Esophagus muscularis mucosa (tissue), 4 donors: ENCODE measurements at regions not wholly inside any gene's neighbourhood (a gene's known extent, or its start where the extent isn't known, plus 50 kb on each side); places are given as distances from the start of the nearest gene placed in this dataset.

Source experiments
- DNase-seq: peaks from one replicate; pipeline ENCODE4 v3.0.0-alpha.2; 2017; ENCODE audit errors: extremely low spot score
- H3K27ac ChIP-seq, 4 donors: fragments of 200-600 bp; sonication (generic); replicated peaks in 1 of 4; 1 replicate in 3 of 4; 2 replicates in 1 of 4; pipeline ENCODE4 v1.5.1; 2016 to 2019; ENCODE audit warnings: mild to moderate bottlenecking in 1 of 4
- H3K27me3 ChIP-seq, 4 donors: fragments of 200-600 bp; sonication (generic); one replicate each; pipeline versions ENCODE4 v1.5.1 to v1.6.0; 2016 to 2019
- H3K36me3 ChIP-seq, 4 donors: fragments of 200-600 bp; sonication (generic); one replicate each; pipeline ENCODE4 v1.5.1; 2016 to 2019
- H3K4me1 ChIP-seq, 4 donors: fragments of 200-600 bp; sonication (generic); one replicate each; pipeline ENCODE4 v1.5.1; 2016 to 2019
- H3K4me3 ChIP-seq, 4 donors: fragments of 200-600 bp; sonication (generic); 1 replicate in 2 of 4; 2 replicates in 2 of 4; pipeline ENCODE4 v1.5.1; 2016 to 2019; ENCODE audit warnings: mild to moderate bottlenecking in 4 of 4, moderate library complexity in 1 of 4
- H3K9me3 ChIP-seq, 4 donors: fragments of 200-600 bp; sonication (generic); 1 replicate in 3 of 4; 2 replicates in 1 of 4; pipeline ENCODE4 v1.5.1; 2016 to 2019
- EP300 ChIP-seq: sonication (generic); formaldehyde crosslinking; IDR thresholded peaks from one replicate; pipeline ENCODE4 v1.6.1; 2017; ENCODE audit warnings: antibody characterized with exemption
- POLR2A ChIP-seq: fragments of 450-650 bp; IDR thresholded peaks from one replicate; pipeline ENCODE4 v1.6.1; 2017; ENCODE audit warnings: antibody characterized with exemption, moderate library complexity, mild to moderate bottlenecking, low read depth
- POLR2AphosphoS5 ChIP-seq, 2 donors: sonication (generic); formaldehyde crosslinking; IDR thresholded peaks; one replicate each; pipeline ENCODE4 v1.6.1; 2017; ENCODE audit warnings: antibody characterized with exemption in 2 of 2
- WGBS: methylation state at CpG from one replicate; pipeline ENCODE4 v1.1.5; 2018; 5-methylcytosine and 5-hydroxymethylcytosine counted together
- intact Hi-C: fragments of 100-400 bp; cut with DNase I; formaldehyde crosslinking; loops from one replicate; pipeline ENCODE4 v1.15.1; 2023
- TF ChIP-seq, protein P1 (sequence below), 3 experiments: fragments of 200-600 bp in 2 of 3; fragments of 450-650 bp in 1 of 3; sonication (generic) in 2 of 3; IDR thresholded peaks; one replicate each; pipeline ENCODE4 v1.5.1; 2017 to 2019; ENCODE audit warnings: antibody characterized with exemption in 3 of 3, mild to moderate bottlenecking in 2 of 3, moderate library complexity in 1 of 3

DNA sequence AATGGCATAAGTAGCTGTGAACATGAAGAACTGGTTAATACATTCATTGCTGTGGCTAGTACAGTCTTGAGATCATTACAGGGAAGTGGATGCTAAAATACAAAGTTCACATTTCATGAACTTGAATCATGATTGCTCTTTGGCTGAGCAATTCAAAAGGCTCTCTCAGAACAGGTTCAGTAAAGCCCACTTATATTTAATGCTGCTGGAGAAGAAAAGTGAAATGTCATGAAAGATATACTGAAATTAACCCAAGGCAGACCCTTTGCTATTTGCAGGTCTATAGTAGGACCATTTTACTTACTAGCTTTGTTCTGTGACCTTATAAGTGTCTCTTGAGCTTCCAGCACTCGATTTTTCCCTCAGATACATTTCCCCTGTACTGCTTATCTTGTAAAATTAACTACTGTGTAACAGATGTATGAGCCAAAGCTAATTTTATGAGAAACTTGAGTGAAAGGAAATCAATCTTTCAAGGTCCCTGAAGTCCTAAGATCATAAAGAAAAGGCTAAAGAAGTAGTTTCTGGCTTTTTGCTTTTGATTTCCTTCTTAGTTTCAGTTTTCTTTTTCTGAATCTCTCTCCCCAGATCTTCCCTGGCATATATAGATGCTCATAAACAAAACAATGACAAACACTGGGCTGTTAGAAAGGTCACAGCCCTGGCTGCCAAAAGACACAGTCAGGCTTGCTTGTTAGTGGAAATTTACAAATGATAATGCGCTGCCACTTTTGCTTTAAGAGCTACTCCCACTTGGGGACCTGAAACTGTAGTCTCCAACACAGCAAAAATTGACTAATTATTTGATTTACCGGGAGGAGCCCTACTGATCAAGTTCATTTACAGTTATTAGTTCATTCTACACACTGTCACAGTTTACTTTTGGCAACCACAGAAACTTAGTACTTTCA lies 132.7 kb upstream of the XPO1 start:
- intact Hi-C loops, result no loop called here
- DNase-seq, result peak; percentile 70
- Histone ChIP-seq H3K36me3 (no peaks in the 10 kb centered on the region), H3K9me3 (no peaks in the 10 kb centered on the region), H3K27ac (peak overlapping the region; percentile 70 to 82 (median 75)), H3K4me1 (peaks cover 18 to 21% (median 20%) of the 10 kb centered on the region in 4 donors), H3K4me3 (peak overlapping the region; percentile 34 to 44 (median 40)), H3K27me3 (no peaks in the 10 kb centered on the region)
- TF ChIP-seq, protein P1, sequence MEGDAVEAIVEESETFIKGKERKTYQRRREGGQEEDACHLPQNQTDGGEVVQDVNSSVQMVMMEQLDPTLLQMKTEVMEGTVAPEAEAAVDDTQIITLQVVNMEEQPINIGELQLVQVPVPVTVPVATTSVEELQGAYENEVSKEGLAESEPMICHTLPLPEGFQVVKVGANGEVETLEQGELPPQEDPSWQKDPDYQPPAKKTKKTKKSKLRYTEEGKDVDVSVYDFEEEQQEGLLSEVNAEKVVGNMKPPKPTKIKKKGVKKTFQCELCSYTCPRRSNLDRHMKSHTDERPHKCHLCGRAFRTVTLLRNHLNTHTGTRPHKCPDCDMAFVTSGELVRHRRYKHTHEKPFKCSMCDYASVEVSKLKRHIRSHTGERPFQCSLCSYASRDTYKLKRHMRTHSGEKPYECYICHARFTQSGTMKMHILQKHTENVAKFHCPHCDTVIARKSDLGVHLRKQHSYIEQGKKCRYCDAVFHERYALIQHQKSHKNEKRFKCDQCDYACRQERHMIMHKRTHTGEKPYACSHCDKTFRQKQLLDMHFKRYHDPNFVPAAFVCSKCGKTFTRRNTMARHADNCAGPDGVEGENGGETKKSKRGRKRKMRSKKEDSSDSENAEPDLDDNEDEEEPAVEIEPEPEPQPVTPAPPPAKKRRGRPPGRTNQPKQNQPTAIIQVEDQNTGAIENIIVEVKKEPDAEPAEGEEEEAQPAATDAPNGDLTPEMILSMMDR (IDR thresholded peaks at IDR 0.05), result no peak
- TF ChIP-seq POLR2A (no peak), POLR2AphosphoS5 (IDR thresholded peaks at IDR 0.05) (no peak), EP300 (no peak)
- WGBS, result 27% methylated on average over 3 of the region's 3 CpGs

DNA sequence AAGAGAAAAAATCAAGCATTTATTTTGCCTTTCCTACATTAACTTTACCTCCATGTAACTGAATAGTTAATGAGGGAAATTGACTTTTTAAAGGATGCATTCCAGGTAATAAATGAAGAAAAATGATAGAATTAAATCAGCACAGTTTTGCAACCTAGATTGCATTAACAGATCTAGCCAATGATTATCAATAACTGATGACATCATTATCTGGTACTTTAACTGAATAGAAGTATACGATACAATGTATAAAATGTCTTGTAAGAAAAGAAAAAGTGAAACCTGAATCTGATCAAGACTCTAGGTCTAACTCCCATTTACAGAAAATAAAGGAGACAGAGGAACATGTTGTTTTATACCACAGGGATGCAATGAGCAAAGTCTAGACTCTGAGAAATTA lies 126.0 kb upstream of the XPO1 start:
- Histone ChIP-seq H3K4me1 (peaks cover 6 to 15% (median 6%) of the 10 kb centered on the region in 4 donors), H3K9me3 (no peaks in the 10 kb centered on the region), H3K4me3 (no peak overlapping the region), H3K27ac (no peak overlapping the region), H3K36me3 (no peaks in the 10 kb centered on the region), H3K27me3 (no peaks in the 10 kb centered on the region)
- DNase-seq, result no peak
- TF ChIP-seq POLR2A (no peak), POLR2AphosphoS5 (IDR thresholded peaks at IDR 0.05) (no peak)
- TF ChIP-seq, protein P1 (IDR thresholded peaks at IDR 0.05), result no peak
- intact Hi-C loops, result no loop called here
- WGBS, result 92% methylated on average over 1 of the region's 1 CpG

GRCh38 chr2:61662990-61663389 lies 124.8 kb upstream of the XPO1 start:
- Histone ChIP-seq H3K27ac (no peak overlapping the region), H3K36me3 (no peaks in the 10 kb centered on the region), H3K4me1 (peaks cover 6 to 18% (median 6%) of the 10 kb centered on the region in 4 donors), H3K9me3 (no peaks in the 10 kb centered on the region), H3K4me3 (no peak overlapping the region), H3K27me3 (no peaks in the 10 kb centered on the region)
- TF ChIP-seq POLR2A (no peak), EP300 (no peak), POLR2AphosphoS5 (IDR thresholded peaks at IDR 0.05) (no peak)
- TF ChIP-seq, protein P1 (IDR thresholded peaks at IDR 0.05), result no peak
- intact Hi-C loops, result no loop called here
- no peak for DNase-seq
- 85% methylated on average over 7 of the region's 7 CpGs for WGBS

DNA sequence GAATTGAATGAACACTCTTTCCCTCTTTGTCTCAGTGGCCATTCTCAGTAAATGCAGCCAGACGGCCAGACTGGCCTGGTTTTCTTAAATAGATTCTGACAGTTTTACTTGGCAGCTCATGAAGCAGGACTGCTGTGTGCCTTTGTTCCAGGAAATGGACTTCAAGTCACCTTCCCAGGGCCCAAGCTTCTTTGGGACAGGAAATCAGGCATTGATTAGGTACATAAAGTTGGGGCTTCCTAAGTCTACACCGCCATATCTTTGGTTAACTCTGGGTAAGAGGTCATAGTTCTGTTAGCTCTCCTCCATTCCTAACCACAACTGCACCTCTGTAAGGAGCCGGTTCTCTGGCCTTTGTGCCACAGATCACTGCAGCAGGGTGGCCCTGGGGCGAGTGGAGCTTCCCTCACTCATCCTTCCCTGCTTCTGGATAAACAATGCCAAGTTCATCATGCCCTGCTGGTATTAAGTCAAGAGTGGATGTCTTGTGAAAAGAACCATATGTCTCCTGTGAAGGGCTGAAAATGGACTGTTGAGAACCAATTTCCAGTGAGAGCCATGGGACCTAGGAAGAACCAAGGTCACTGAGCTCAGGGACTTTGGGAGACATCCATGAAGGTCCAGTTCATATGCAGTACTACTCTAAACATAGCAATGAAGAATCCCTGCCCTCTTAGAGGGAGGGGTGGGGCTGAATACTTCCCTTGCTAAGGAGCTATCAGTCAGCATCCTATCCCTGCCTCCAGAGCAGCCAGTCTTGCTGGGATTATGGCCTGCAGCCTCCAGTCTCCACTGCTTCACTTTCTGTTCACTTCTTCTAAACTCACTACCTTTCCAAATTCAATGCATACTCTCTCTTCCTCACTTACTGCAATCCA lies 122.6 kb upstream of the XPO1 start:
- Histone ChIP-seq H3K9me3 (no peaks in the 10 kb centered on the region), H3K4me3 (no peak overlapping the region), H3K27me3 (no peaks in the 10 kb centered on the region), H3K4me1 (peaks cover 6 to 18% (median 6%) of the 10 kb centered on the region in 4 donors), H3K36me3 (no peaks in the 10 kb centered on the region), H3K27ac (no peak overlapping the region)
- no peak for DNase-seq
- intact Hi-C loops, result no loop called here
- WGBS, result 54% methylated on average over 4 of the region's 4 CpGs
- TF ChIP-seq POLR2AphosphoS5 (IDR thresholded peaks at IDR 0.05), result no peak
- TF ChIP-seq, protein P1 (IDR thresholded peaks at IDR 0.05), result peak in 1 of 3 experiments; percentile 5
- TF ChIP-seq POLR2A, result no peak
- no peak for TF ChIP-seq EP300
